Peyer's patch (tissue), 4 donors: ENCODE measurements at regions not wholly inside any gene's neighbourhood (a gene's known extent, or its start where the extent isn't known, plus 50 kb on each side); places are given as distances from the start of the nearest gene placed in this dataset.

Experiments
- CTCF ChIP-seq, 6 experiments: fragments of 450-650 bp in 4 of 6; fragments of 200-600 bp in 2 of 6; sonication (generic) in 1 of 6; IDR thresholded peaks; one replicate each; pipeline ENCODE4 v1.5.1; 2017 to 2019; ENCODE audit warnings: antibody characterized with exemption in 6 of 6, mild to moderate bottlenecking in 3 of 6, moderate library complexity in 1 of 6
- POLR2A ChIP-seq, 2 donors: fragments of 450-650 bp; IDR thresholded peaks; one replicate each; pipeline ENCODE4 v1.5.1; 2017; ENCODE audit warnings: antibody characterized with exemption in 2 of 2, mild to moderate bottlenecking in 2 of 2, moderate library complexity in 2 of 2

GRCh38 chr16:31785126-31785525 lies 88.5 kb upstream of the ZNF267 start:
- TF ChIP-seq POLR2A (IDR thresholded peaks at IDR 0.05) = no peak
- TF ChIP-seq CTCF (IDR thresholded peaks at IDR 0.05) = no peak
